Thyroid gland (tissue), 4 donors: ENCODE measurements at regions not wholly inside any gene's neighbourhood (a gene's known extent, or its start where the extent isn't known, plus 50 kb on each side); places are given as distances from the start of the nearest gene placed in this dataset.

ENCODE experiments used
- POLR2A ChIP-seq, 2 donors: fragments of 450-650 bp; IDR thresholded peaks; one replicate each; pipeline ENCODE4 v1.6.1; 2017; ENCODE audit warnings: antibody characterized with exemption in 2 of 2, mild to moderate bottlenecking in 2 of 2, moderate library complexity in 1 of 2
- TF ChIP-seq, protein P1 (sequence below), 6 experiments: fragments of 200-600 bp in 3 of 6; fragments of 450-650 bp in 3 of 6; sonication (generic) in 3 of 6; IDR thresholded peaks; one replicate each; pipeline ENCODE4 v1.5.1; 2016 to 2019; ENCODE audit warnings: antibody characterized with exemption in 6 of 6, mild to moderate bottlenecking in 2 of 6, inconsistent platforms in 1 of 6, moderate library complexity in 1 of 6

- TF ChIP-seq, protein P1, sequence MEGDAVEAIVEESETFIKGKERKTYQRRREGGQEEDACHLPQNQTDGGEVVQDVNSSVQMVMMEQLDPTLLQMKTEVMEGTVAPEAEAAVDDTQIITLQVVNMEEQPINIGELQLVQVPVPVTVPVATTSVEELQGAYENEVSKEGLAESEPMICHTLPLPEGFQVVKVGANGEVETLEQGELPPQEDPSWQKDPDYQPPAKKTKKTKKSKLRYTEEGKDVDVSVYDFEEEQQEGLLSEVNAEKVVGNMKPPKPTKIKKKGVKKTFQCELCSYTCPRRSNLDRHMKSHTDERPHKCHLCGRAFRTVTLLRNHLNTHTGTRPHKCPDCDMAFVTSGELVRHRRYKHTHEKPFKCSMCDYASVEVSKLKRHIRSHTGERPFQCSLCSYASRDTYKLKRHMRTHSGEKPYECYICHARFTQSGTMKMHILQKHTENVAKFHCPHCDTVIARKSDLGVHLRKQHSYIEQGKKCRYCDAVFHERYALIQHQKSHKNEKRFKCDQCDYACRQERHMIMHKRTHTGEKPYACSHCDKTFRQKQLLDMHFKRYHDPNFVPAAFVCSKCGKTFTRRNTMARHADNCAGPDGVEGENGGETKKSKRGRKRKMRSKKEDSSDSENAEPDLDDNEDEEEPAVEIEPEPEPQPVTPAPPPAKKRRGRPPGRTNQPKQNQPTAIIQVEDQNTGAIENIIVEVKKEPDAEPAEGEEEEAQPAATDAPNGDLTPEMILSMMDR (IDR thresholded peaks at IDR 0.05), result no peak
- no peak for TF ChIP-seq POLR2A (IDR thresholded peaks at IDR 0.05)
Measured at GRCh38 chr16:72530434-72530833, 358.5 kb upstream of the PMFBP1 start.
